NCI-H82 (cell line): ENCODE measurements at regions not wholly inside any gene's neighbourhood (a gene's known extent, or its start where the extent isn't known, plus 50 kb on each side); places are given as distances from the start of the nearest gene placed in this dataset.
"Not testable (repeated sequence)": the region's sequence is repeated elsewhere in the genome, so short reads cannot be mapped to it uniquely, and the experiment has no call there.

Source experiments
- DNase-seq: peaks from one replicate; lab custom pipeline; 2025; lab: John Stamatoyannopoulos, UW

GRCh38 chr1:148315071-148315811, 163.2 kb upstream of the NBPF11 start:
- DNase-seq: peak; percentile 31

GRCh38 chr1:148310807-148311206, 158.7 kb upstream of the NBPF11 start:
- DNase-seq: no peak

- DNase-seq: no peak
These were observed 157.9 kb upstream of the NBPF11 start for GRCh38 chr1:148309940-148310500.

- no peak for DNase-seq
These were observed 156.9 kb upstream of the NBPF11 start for GRCh38 chr1:148308832-148309458.

GRCh38 chr1:148307583-148308185, 155.6 kb upstream of the NBPF11 start:
- DNase-seq: no peak

GRCh38 chr1:148304935-148305334, 152.9 kb upstream of the NBPF11 start:
- not testable (repeated sequence) for DNase-seq

- DNase-seq: not testable (repeated sequence)
These were observed 150.7 kb upstream of the NBPF11 start for GRCh38 chr1:148302586-148303364.

- not testable (repeated sequence) for DNase-seq
These were observed 145.8 kb upstream of the NBPF11 start for GRCh38 chr1:148297852-148298251.

GRCh38 chr1:148296511-148296910, 144.4 kb upstream of the NBPF11 start:
- DNase-seq: no peak

- no peak for DNase-seq
These were observed 142.2 kb upstream of the NBPF11 start for GRCh38 chr1:148294116-148294807.

- DNase-seq: no peak
These were observed 141.6 kb upstream of the NBPF11 start for GRCh38 chr1:148293651-148294050.

- no peak for DNase-seq
These were observed 140.8 kb upstream of the NBPF11 start for GRCh38 chr1:148292915-148293314.

- no peak for DNase-seq
These were observed 138.8 kb upstream of the NBPF11 start for GRCh38 chr1:148290881-148291280.

GRCh38 chr1:148289647-148290046, 137.6 kb upstream of the NBPF11 start:
- DNase-seq: no peak

- DNase-seq: not testable (repeated sequence)
These were observed 133.9 kb upstream of the NBPF11 start for GRCh38 chr1:148285946-148286345.

- not testable (repeated sequence) for DNase-seq
These were observed 128.9 kb upstream of the NBPF11 start for GRCh38 chr1:148280831-148281572.

- DNase-seq: not testable (repeated sequence)
These were observed 127.0 kb upstream of the NBPF11 start for GRCh38 chr1:148279002-148279542.

- not testable (repeated sequence) for DNase-seq
These were observed 125.8 kb upstream of the NBPF11 start for GRCh38 chr1:148277865-148278279.

GRCh38 chr1:148267066-148267465, 115.0 kb upstream of the NBPF11 start:
- DNase-seq: not testable (repeated sequence)
